NCI-H2196 (cell line): ENCODE measurements at regions not wholly inside any gene's neighbourhood (a gene's known extent, or its start where the extent isn't known, plus 50 kb on each side); places are given as distances from the start of the nearest gene placed in this dataset.
"Not testable (repeated sequence)": the region's sequence is repeated elsewhere in the genome, so short reads cannot be mapped to it uniquely, and the experiment has no call there.

Experiments
- DNase-seq: peaks from one replicate; lab custom pipeline; 2025; ENCODE audit not compliant: unreplicated experiment; lab: John Stamatoyannopoulos, UW

GRCh38 chr10:108633046-108633445 is 1290.3 kb downstream of the XPNPEP1 start:
- no peak for DNase-seq

GRCh38 chr10:108632144-108632543 is 1291.2 kb downstream of the XPNPEP1 start:
- no peak for DNase-seq

- DNase-seq: no peak
These were observed 1292.0 kb downstream of the XPNPEP1 start for GRCh38 chr10:108631332-108631731.

- DNase-seq: no peak
These were observed 1293.5 kb downstream of the XPNPEP1 start for GRCh38 chr10:108629834-108630233.

- DNase-seq: no peak
These were observed 1299.3 kb downstream of the XPNPEP1 start for GRCh38 chr10:108624052-108624451.

GRCh38 chr10:108620821-108621534 is 1302.3 kb downstream of the XPNPEP1 start:
- no peak for DNase-seq

- DNase-seq: no peak
These were observed 1306.6 kb downstream of the XPNPEP1 start for GRCh38 chr10:108616559-108617285.

- no peak for DNase-seq
These were observed 1307.6 kb downstream of the XPNPEP1 start for GRCh38 chr10:108615576-108616320.

GRCh38 chr10:108612485-108612884 is 1310.8 kb downstream of the XPNPEP1 start:
- no peak for DNase-seq

- DNase-seq: no peak
These were observed 1314.5 kb downstream of the XPNPEP1 start for GRCh38 chr10:108608860-108609259.

- no peak for DNase-seq
These were observed 1321.5 kb downstream of the XPNPEP1 start for GRCh38 chr10:108601851-108602250.

GRCh38 chr10:108600511-108600910 is 1322.8 kb downstream of the XPNPEP1 start:
- not testable (repeated sequence) for DNase-seq

- DNase-seq: not testable (repeated sequence)
These were observed 1324.0 kb downstream of the XPNPEP1 start for GRCh38 chr10:108599317-108599716.

GRCh38 chr10:108598831-108599230 is 1324.5 kb downstream of the XPNPEP1 start:
- DNase-seq: no peak

- DNase-seq: no peak
These were observed 1325.0 kb downstream of the XPNPEP1 start for GRCh38 chr10:108598320-108598695.

GRCh38 chr10:108597657-108598319 is 1325.5 kb downstream of the XPNPEP1 start:
- no peak for DNase-seq

GRCh38 chr10:108597031-108597430 is 1326.3 kb downstream of the XPNPEP1 start:
- no peak for DNase-seq

GRCh38 chr10:108592956-108593355 is 1330.4 kb downstream of the XPNPEP1 start:
- DNase-seq: no peak

GRCh38 chr10:108591417-108591816 is 1331.9 kb downstream of the XPNPEP1 start:
- DNase-seq: no peak

GRCh38 chr10:108586424-108586823 is 1336.9 kb downstream of the XPNPEP1 start:
- no peak for DNase-seq

GRCh38 chr10:108583877-108584276 is 1339.4 kb downstream of the XPNPEP1 start:
- no peak for DNase-seq
